GM19351 (cell line): ENCODE measurements at regions not wholly inside any gene's neighbourhood (a gene's known extent, or its start where the extent isn't known, plus 50 kb on each side); places are given as distances from the start of the nearest gene placed in this dataset.
A peak's percentile ranks its signal among the peaks of the same experiment; 100 is the strongest.
"Not testable (repeated sequence)": the region's sequence is repeated elsewhere in the genome, so short reads cannot be mapped to it uniquely, and the experiment has no call there.

Source experiments
- ATAC-seq: cut with Tn5 transposase; IDR thresholded peaks from one replicate; pipeline ENCODE4 v1.9.1; 2021; ENCODE audit warnings: mild to moderate bottlenecking, moderate library complexity; ENCODE audit not compliant: unreplicated experiment

DNA sequence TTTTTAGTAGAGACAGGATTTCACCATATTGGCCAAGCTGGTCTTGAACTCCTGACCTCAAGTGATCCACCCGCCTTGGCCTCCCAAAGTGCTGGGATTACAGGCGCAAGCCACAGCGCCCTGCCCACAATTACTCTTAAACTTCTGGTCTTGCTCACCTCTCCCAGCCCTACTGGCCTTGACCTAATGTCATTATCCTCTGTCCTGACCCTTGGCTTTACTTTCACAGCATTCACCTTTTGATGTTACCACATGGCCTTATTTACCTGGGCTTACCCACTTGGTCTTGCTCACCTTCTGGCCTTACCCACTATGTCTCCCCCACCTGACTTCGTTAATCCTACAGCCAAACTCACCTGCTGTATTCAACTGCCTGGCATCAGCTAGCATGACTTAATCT lies 105.9 kb downstream of the IL12A start:
- ATAC-seq, result no peak

DNA sequence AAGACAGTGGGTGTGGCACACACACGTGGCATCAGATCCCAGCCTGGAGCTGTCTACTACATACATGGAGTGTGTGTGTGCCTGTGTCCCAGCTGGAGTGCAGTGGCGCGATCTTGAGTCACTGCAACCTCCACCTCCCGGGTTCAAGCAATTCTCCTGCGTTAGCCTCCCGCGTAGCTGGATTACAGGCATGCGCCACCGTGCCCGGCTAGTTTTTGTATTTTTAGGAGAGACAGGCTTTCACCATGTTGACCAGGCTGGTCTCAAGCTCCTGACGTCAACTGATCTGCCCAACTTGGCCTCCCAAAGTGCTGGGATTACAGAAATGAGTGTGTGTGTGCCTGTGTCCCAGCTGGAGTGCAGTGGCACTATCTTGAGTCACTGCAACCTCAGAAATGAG lies 108.8 kb downstream of the IL12A start:
- ATAC-seq, result no peak

DNA sequence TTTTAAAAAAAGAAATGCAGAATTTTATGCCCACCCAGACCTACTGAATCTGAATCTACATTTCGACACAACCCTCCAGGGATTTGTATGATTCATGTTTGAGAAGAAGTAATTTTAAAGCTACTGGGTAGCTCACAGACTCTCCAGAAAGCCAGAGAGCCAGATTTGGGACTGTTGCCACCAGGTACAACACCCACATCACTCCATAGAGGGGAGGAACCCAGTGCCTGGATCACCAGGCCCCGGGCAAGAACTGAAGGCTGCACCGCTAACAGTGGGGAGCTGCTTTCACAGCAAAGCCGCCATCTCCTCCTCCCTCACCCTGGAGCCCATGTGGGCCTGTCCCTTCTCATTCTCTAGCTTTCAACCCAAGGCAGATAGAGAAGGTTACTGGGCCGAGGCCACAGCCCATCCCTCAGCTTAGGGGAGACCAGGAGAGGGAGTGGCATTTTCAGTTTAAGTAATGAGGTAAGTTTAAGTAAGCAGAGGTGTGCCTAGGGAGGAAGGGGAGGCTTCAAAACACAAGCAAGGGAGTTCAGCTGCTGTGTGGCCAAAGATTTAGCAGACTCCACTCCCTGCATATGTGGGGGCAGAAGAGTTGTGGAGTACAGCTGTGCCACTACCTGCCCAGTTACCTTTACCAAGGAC lies 109.8 kb downstream of the IL12A start:
- ATAC-seq, result peak; percentile 44

GRCh38 chr3:160098926-160099626 lies 110.4 kb downstream of the IL12A start:
- no peak for ATAC-seq

DNA sequence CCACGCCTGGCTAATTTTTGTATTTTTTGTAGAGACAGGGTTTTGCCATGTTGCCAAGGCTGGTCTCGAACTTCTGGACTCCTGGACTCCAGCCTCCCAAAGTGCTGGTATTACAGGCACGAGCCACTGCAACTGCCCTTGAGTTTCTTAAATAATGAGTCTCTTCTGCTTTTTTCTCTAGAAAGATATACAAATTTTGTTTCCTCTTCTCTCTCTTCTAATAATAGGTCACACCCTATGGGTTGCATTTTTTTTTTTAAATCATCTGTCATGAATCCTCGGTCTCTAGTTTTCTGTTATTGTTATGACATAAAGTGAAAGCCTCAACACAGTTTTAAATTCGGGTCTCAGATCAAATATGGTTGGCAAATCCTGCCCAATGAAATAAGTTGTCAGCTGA lies 111.2 kb downstream of the IL12A start:
- ATAC-seq, result peak; percentile 69

DNA sequence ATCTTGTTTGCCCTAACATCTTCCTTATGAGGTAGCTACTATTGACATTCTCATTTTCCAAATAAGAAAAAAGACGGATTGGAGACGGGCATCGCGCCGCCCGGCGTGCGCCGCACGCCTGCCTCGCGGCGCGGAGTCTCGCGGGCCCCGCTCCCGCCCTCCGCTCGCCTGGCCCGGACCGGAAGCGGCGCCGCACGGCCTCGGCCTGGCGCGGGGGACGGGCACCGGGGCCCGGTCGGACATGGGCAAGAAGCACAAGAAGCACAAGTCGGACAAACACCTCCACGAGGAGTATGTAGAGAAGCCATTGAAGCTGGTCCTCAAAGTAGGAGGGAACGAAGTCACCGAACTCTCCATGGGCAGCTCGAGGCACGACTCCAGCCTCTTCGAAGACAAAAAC lies 112.0 kb downstream of the IL12A start:
- ATAC-seq, result no peak

DNA sequence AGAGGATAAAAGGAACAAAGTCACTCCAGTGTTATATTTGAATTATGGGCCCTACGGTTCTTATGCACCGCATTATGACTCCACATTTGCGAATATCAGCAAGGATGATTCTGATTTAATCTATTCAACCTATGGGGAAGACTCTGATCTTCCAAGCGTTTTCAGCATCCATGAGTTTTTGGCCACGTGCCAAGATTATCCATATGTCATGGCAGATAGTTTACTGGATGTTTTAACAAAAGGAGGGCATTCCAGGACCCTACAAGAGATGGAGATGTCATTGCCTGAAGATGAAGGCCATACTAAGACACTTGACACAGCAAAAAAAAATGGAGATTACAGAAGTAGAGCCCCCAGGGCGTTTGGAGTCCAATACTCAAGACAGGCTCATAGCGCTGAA lies 113.4 kb downstream of the IL12A start:
- not testable (repeated sequence) for ATAC-seq

DNA sequence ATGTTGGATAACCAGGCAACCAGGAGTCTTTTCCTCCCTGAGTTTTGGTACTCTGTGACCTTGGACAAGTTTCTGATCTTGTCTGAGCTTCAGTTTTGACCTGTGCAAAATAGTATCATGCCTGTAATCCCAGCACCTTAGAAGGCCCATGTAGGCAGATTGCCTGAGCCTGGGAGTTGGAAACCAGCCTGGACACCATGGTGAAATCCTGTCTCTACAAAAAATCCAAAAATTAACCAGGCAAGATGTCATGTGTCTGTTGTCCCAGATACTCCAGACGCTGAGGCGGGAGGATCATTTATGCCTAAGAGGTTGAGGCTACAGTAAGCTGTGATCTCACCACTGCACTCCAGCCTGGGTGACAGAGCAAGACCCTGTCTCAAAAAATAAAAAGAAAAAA lies 114.8 kb downstream of the IL12A start:
- ATAC-seq, result no peak

- peak; percentile 64 for ATAC-seq
These were observed 117.4 kb downstream of the IL12A start for GRCh38 chr3:160105907-160106584.

DNA sequence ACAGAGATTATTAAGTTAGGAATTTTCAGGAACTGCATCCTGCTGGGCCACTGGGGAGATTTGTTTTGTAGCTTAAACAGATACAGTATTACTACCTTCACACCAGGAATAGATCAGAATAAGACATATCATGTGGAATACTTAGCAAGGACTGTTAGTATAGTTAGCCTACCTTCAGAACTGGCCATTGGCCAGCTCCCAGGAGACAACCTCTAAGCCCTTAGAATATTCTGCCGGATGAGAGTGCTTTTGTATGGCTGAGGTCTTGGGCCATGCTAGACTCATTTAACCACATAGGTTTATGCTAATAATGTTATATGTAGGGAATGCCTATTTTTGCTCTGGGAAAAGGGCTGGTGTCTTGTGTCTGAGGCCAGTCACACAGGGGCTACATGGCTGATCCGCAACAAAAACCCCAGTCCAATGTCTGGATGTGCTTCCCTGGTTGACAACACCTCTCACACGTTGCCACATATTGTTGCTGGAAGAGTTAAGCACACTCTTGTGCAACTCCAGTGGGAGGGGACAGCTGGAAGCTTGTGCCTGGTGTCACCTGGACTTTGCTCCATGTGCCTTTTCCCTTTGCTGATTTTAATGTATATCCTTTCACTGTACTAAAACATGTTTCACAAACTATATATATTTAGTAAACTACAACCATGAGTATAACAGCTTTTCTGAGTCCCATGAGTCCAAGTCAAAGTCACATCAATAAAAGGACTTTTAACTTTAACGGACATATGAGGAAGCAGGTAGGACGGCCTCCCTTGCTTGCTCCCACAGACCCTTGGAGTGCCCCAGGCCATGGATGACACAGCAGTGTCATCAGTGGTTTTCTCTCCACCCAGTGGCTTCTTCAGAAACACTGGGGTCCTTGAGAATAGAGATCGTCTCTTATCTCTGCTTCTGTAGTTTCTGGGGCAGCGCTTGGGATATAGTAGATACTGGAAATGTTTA lies 118.0 kb upstream of the C3orf80 start:
- no peak for ATAC-seq

- ATAC-seq, result no peak
These were observed 116.9 kb upstream of the C3orf80 start for GRCh38 chr3:160108362-160108761.

DNA sequence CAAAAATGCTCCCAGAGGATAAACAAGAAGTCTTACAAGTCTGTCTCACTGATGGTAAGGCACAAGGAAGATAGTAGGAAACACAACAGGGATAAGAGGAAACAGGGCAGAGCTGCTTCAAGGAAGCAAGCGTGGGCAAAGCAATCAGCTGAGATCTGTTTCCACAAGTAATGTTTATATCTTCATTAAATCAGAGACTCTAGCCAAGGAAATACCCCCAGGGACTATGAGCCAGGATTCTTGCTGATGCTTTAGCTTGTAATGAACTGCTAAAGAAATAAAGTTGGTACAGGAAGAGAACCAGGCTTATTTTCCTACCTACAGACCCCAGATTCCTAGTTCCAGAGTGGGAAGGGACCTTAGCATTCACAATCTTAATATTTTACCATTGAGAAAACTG lies 112.7 kb upstream of the C3orf80 start:
- no peak for ATAC-seq

- ATAC-seq, result no peak
These were observed 112.2 kb upstream of the C3orf80 start for GRCh38 chr3:160112996-160113395.

DNA sequence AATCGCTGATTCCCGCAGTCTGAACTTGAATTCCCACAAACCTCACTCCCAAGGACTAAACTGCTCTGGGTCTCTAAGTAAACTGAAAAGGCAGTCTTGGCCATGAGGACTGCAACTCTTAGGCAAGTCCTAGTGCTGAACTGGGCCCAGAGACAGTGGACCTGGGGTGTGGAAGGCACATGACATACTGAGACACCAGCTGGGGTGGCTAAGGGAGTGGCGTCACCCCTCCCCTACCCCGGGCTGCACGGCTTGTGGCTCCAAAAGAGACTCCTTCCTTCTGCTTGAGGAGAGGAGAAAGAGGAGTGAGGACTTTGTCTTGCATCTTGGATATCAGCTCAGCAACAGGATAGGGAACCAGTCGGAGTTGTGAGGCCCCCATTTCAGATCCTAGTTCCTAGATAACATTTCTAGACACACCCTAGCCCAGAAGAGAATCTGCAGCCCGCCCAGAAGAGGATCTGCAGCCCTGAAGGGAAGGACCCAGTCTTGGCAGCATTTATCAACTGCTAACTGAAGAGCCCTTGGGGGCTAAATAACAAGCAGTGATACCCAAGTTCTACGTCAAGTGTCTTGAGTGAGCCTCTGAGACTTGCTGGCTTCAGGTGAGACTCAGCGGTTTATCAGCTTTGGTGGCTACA lies 110.7 kb upstream of the C3orf80 start:
- ATAC-seq, result no peak

DNA sequence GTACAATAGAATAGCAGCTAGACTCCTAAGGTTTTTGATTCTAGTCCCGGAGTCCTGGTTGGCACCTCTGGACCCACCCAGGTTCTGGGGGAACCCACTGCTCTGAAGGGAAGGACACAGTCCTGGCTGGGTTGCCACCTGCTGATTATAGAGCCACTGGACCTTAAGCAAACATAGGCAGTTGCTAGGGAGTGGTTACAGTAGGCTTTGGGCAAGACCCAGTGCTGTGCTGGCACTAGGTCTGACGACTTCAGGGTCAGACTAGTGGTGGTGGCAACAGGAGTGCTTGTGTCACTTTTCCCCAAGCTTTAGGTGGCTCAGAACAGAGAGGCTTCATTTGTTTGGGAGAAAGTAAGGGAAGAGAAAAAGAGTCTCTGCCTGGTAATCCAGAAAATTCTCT lies 109.8 kb upstream of the C3orf80 start:
- ATAC-seq, result no peak

- no peak for ATAC-seq
These were observed 101.0 kb upstream of the C3orf80 start for GRCh38 chr3:160124224-160124623.

DNA sequence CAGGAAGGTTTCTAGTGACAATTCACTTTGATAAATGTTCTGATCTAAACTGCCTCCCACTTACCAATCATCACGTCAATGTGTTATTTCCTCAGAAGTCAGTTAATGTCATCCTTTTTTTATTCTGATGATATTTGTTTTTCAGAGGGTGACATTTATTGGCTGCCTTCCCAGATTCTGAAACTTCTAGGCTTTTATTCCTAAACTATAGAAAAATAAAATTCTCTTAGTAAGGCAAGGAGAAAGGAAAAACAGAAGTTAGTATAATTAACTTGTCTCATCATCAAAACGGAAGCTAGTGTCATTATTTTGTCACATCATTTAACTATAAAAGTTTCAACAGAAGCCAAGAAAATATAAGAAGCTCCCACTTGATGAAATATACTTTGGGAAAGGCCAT lies 100.0 kb upstream of the C3orf80 start:
- ATAC-seq, result no peak

GRCh38 chr3:160126051-160126450 lies 99.2 kb upstream of the C3orf80 start:
- no peak for ATAC-seq

- no peak for ATAC-seq
These were observed 98.5 kb upstream of the C3orf80 start for GRCh38 chr3:160126761-160127160.

- peak; percentile 47 for ATAC-seq
These were observed 97.9 kb upstream of the C3orf80 start for GRCh38 chr3:160127308-160127707.

- peak; percentile 51 for ATAC-seq
These were observed 97.2 kb upstream of the C3orf80 start for GRCh38 chr3:160128056-160128455.
